B cell (primary cell): ENCODE measurements at regions not wholly inside any gene's neighbourhood (a gene's known extent, or its start where the extent isn't known, plus 50 kb on each side); places are given as distances from the start of the nearest gene placed in this dataset.

Experiments
- ATAC-seq: fragments of 200-7000 bp; cut with Tn5 transposase; one replicate; pipeline ENCODE4 v1.10.0; 2021; ENCODE audit warnings: low read depth, mild to moderate bottlenecking, moderate number of reproducible peaks, moderate library complexity
- CTCF ChIA-PET: fragments of 350-600 bp; sonication (Branson Sonifier 250); formaldehyde crosslinking; loops from one replicate; lab custom pipeline; 2021; ENCODE audit warnings: antibody characterized with exemption, inconsistent platforms; lab: Charles Lee
- POLR2A ChIA-PET: fragments of 350-600 bp; sonication (Branson Sonifier 250); formaldehyde crosslinking; loops from one replicate; lab custom pipeline; 2021; ENCODE audit warnings: antibody characterized with exemption; lab: Charles Lee
- DNase-seq: peaks from one replicate; pipeline ENCODE4 v3.0.0; 2013
- H2AFZ ChIP-seq: 2 replicates; pipeline ENCODE4 v1.6.1; 2012; ENCODE audit warnings: mild to moderate bottlenecking, low read depth, low read length; ENCODE audit not compliant: insufficient read depth, poor library complexity, severe bottlenecking
- H3K27ac ChIP-seq, 2 donors: 1 replicate in 1 of 2; 2 replicates in 1 of 2; pipeline ENCODE4 v1.5.1; 2012 to 2013; ENCODE audit warnings: low read length in 2 of 2, mild to moderate bottlenecking in 2 of 2, moderate library complexity in 1 of 2
- H3K27me3 ChIP-seq, 4 experiments: fragments of 200-600 bp in 1 of 4; sonication (generic) in 1 of 4; replicated peaks in 1 of 4; 1 replicate in 2 of 4; 2 replicates in 2 of 4; pipeline versions ENCODE4 v1.6.1 to v1.7.0; 2013 to 2016; ENCODE audit warnings: low read length in 3 of 4, mild to moderate bottlenecking in 2 of 4, mixed read lengths in 1 of 4, moderate library complexity in 1 of 4; ENCODE audit not compliant: insufficient read depth in 4 of 4, control insufficient read depth in 3 of 4; ENCODE audit errors: control extremely low read depth in 1 of 4
- H3K36me3 ChIP-seq, 2 experiments: replicated peaks in 1 of 2; 1 replicate in 1 of 2; 2 replicates in 1 of 2; pipeline versions ENCODE4 v1.6.1 to v1.7.1; 2013; ENCODE audit warnings: low read length in 1 of 2; ENCODE audit not compliant: insufficient read depth in 2 of 2, control insufficient read depth in 1 of 2; ENCODE audit errors: control extremely low read depth in 1 of 2, extremely low read depth in 1 of 2
- H3K4me1 ChIP-seq, 2 donors: fragments of 200-600 bp in 1 of 2; sonication (generic) in 1 of 2; 1 replicate in 1 of 2; 2 replicates in 1 of 2; pipeline versions ENCODE4 v1.5.1 to v1.6.1; 2013 to 2017; ENCODE audit warnings: low read length in 2 of 2; ENCODE audit not compliant: control insufficient read depth in 2 of 2, insufficient read depth in 2 of 2
- H3K4me2 ChIP-seq: replicated peaks from 2 replicates; pipeline ENCODE3; 2012; ENCODE audit warnings: mild to moderate bottlenecking, low read depth, low read length; ENCODE audit not compliant: poor library complexity, severe bottlenecking
- H3K4me3 ChIP-seq, 5 experiments: fragments of 200-600 bp in 1 of 5; sonication (generic) in 1 of 5; 1 replicate in 3 of 5; 2 replicates in 2 of 5; pipeline versions ENCODE4 v1.5.1 to v1.7.0; 2011 to 2016; ENCODE audit warnings: low read length in 4 of 5, mild to moderate bottlenecking in 4 of 5, low read depth in 2 of 5, control low read depth in 1 of 5, moderate library complexity in 1 of 5; ENCODE audit not compliant: insufficient read depth in 1 of 5; ENCODE audit errors: control extremely low read depth in 1 of 5, extremely low read depth in 1 of 5
- H3K79me2 ChIP-seq: fragments of 200-600 bp; sonication (generic); one replicate; pipeline ENCODE4 v1.6.0; 2016; ENCODE audit warnings: low read length; ENCODE audit not compliant: control insufficient read depth, insufficient read depth
- H3K9ac ChIP-seq: fragments of 200-600 bp; sonication (generic); 2 replicates; pipeline ENCODE4 v1.6.1; 2017; ENCODE audit warnings: mild to moderate bottlenecking, low read length, moderate library complexity
- H3K9me3 ChIP-seq, 3 donors: one replicate each; pipeline versions ENCODE4 v1.6.1 to v1.7.1; 2013; ENCODE audit warnings: low read length in 2 of 3; ENCODE audit not compliant: control insufficient read depth in 2 of 3, insufficient read depth in 1 of 3; ENCODE audit errors: control extremely low read depth in 1 of 3
- H4K20me1 ChIP-seq: 2 replicates; pipeline ENCODE4 v1.6.0; 2012; ENCODE audit warnings: mild to moderate bottlenecking, low read length; ENCODE audit not compliant: insufficient read depth, control insufficient read depth, poor library complexity, severe bottlenecking
- H3K27ac Mint-ChIP-seq: one replicate; pipeline ENCODE4 v1.8.0; 2021; ENCODE audit warnings: mixed read lengths
- H3K27me3 Mint-ChIP-seq: one replicate; pipeline ENCODE4 v1.8.0; 2021; ENCODE audit warnings: mixed read lengths
- H3K4me1 Mint-ChIP-seq: one replicate; pipeline ENCODE4 v1.8.0; 2021; ENCODE audit warnings: mixed read lengths
- H3K4me3 Mint-ChIP-seq: one replicate; pipeline ENCODE4 v1.8.0; 2021; ENCODE audit warnings: mixed read lengths
- H3K9me3 Mint-ChIP-seq: one replicate; pipeline ENCODE4 v1.8.0; 2022; ENCODE audit warnings: mixed read lengths; ENCODE audit not compliant: insufficient read depth
- EZH2 ChIP-seq: IDR thresholded peaks from 2 replicates; pipeline ENCODE4 v1.6.1; 2012; ENCODE audit warnings: borderline replicate concordance, low read depth, mild to moderate bottlenecking, moderate library complexity, low read length; ENCODE audit not compliant: insufficient read depth, poor library complexity, severe bottlenecking
- WGBS: methylation state at CpG from one replicate; pipeline ENCODE4 v1.1.5; 2013; ENCODE audit warnings: missing lambda C conversion rate; ENCODE audit not compliant: insufficient coverage; 5-methylcytosine and 5-hydroxymethylcytosine counted together
- intact Hi-C: fragments of 100-400 bp; cut with micrococcal nuclease; formaldehyde crosslinking; loops from one replicate; pipeline ENCODE4 v1.10.0; 2022
- TF ChIP-seq, protein P1 (sequence below): fragments of 200-600 bp; IDR thresholded peaks from one replicate; pipeline ENCODE4 v1.8.0; 2022; ENCODE audit warnings: antibody characterized with exemption, mild to moderate bottlenecking

DNA sequence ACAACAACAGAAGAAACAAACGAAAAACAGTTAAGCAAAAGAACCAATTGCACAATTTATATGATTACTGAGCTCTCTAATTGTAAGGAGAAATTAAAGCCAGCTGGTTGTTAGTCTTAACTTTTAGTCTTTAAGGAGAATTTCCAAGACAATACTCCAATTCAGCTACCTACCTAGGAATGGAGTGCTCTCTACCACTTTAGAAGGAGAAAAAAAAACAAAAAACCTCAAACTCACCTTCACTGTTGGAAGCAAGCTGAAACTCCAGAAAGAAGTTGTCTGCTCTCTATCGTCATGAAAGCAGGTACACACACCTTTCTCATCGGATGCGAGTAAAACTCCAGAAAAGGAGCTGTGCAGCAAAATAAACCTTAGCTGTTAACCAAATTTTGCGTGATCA is 86.1 kb upstream of the NPY2R start:
- Histone ChIP-seq H3K36me3 (no peaks in the 10 kb centered on the region), H3K4me2 (no peak overlapping the region), H4K20me1 (no peaks in the 10 kb centered on the region), H3K9ac (no peak overlapping the region), H2AFZ (no peak overlapping the region), H3K4me3 (no peak overlapping the region), H3K27ac (no peak overlapping the region), H3K27me3 (no peaks in the 10 kb centered on the region), H3K79me2 (no peaks in the 10 kb centered on the region), H3K9me3 (no peaks in the 10 kb centered on the region), H3K4me1 (no peaks in the 10 kb centered on the region)
- intact Hi-C loops: no loop called here
- Mint-ChIP-seq H3K4me3 (no peak overlapping the region), H3K27me3 (no peaks in the 10 kb centered on the region), H3K9me3 (peaks cover 2% of the 10 kb centered on the region), H3K27ac (no peak overlapping the region), H3K4me1 (no peaks in the 10 kb centered on the region)
- ChIA-PET POLR2A (no interaction called here), CTCF (no interaction called here)
- TF ChIP-seq EZH2: no peak
- TF ChIP-seq, protein P1, sequence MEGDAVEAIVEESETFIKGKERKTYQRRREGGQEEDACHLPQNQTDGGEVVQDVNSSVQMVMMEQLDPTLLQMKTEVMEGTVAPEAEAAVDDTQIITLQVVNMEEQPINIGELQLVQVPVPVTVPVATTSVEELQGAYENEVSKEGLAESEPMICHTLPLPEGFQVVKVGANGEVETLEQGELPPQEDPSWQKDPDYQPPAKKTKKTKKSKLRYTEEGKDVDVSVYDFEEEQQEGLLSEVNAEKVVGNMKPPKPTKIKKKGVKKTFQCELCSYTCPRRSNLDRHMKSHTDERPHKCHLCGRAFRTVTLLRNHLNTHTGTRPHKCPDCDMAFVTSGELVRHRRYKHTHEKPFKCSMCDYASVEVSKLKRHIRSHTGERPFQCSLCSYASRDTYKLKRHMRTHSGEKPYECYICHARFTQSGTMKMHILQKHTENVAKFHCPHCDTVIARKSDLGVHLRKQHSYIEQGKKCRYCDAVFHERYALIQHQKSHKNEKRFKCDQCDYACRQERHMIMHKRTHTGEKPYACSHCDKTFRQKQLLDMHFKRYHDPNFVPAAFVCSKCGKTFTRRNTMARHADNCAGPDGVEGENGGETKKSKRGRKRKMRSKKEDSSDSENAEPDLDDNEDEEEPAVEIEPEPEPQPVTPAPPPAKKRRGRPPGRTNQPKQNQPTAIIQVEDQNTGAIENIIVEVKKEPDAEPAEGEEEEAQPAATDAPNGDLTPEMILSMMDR: no peak
- ATAC-seq (no peak), DNase-seq (no peak)
- 91% methylated on average over 4 of the region's 5 CpGs for WGBS

DNA sequence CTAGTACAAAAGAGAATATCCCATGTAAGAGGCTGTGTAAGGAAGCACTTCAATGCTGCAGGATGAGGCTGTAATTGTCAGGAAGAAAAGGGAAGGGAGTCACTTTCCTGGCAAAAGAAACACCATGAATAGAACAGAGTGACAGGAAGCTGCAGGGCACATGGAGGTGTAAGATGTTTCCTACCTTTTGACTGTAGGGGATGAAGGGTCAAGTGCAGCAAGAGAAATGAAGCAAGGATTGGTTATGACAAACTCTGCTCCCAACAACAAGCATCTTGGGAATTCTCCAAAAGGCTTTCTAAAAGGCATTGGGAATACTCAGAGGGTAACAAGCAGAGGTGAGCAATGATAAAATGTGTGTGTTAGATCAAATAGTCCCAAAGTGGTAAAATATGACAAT is 74.3 kb upstream of the NPY2R start:
- Histone ChIP-seq H3K4me1 (no peaks in the 10 kb centered on the region), H3K36me3 (no peaks in the 10 kb centered on the region), H3K27me3 (no peaks in the 10 kb centered on the region), H3K79me2 (no peaks in the 10 kb centered on the region), H2AFZ (no peak overlapping the region), H3K4me3 (no peak overlapping the region), H3K27ac (no peak overlapping the region), H3K9me3 (no peaks in the 10 kb centered on the region), H3K4me2 (no peak overlapping the region), H4K20me1 (no peaks in the 10 kb centered on the region), H3K9ac (no peak overlapping the region)
- Mint-ChIP-seq H3K4me3 (no peak overlapping the region), H3K27ac (no peak overlapping the region), H3K9me3 (peaks cover 3% of the 10 kb centered on the region), H3K4me1 (no peaks in the 10 kb centered on the region), H3K27me3 (no peaks in the 10 kb centered on the region)
- DNase-seq (no peak), ATAC-seq (no peak)
- ChIA-PET CTCF (no interaction called here), POLR2A (no interaction called here)
- TF ChIP-seq, protein P1: no peak
- no peak for TF ChIP-seq EZH2
- intact Hi-C loops: no loop called here
